Stimulated activated CD8-positive, alpha-beta memory T cell treated with anti-CD3 and anti-CD28 coated beads, Interleukin-7, amount 100 ng/mL, for 48 hours (primary cell): ENCODE measurements at regions not wholly inside any gene's neighbourhood (a gene's known extent, or its start where the extent isn't known, plus 50 kb on each side); places are given as distances from the start of the nearest gene placed in this dataset.
"Not testable (repeated sequence)": the region's sequence is repeated elsewhere in the genome, so short reads cannot be mapped to it uniquely, and the experiment has no call there.

ENCODE experiments used
- DNase-seq, 2 donors: peaks; one replicate each; pipeline ENCODE4 v3.0.0-alpha.2; 2020; ENCODE audit warnings: low read depth in 1 of 2; ENCODE audit errors: extremely low read depth in 1 of 2

GRCh38 chr6:167748458-167749379, 78.0 kb upstream of the AFDN start:
- DNase-seq: no peak

- DNase-seq: no peak
Observed at GRCh38 chr6:167750956-167751358, 75.8 kb upstream of the AFDN start.

DNA sequence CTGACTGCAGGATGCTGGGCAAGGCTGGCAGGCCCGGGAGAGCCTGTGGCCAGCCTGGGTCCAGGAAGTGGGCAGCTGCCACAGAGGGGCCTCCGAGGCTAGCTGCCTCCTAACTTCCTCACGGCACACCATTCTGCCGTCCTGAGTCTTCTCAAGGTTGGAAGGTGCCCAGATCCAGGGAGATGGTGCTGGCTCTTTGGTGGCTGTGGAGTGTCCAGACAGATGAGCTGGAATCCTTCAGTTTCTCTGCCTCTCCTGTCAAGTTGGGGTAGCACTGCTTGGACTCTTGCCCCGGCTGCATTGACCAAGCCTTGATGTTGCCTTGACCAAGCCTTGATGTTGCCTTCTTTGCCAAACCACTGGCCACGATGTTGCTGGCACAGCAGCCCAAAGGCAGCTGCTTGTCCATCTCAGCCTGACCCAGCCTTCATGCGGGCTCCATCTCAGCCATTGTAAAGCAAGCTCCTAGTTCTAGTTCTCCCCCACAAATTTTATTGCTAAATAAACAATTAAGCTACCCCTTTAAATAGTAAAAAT, 75.1 kb upstream of the AFDN start:
- no peak for DNase-seq

DNA sequence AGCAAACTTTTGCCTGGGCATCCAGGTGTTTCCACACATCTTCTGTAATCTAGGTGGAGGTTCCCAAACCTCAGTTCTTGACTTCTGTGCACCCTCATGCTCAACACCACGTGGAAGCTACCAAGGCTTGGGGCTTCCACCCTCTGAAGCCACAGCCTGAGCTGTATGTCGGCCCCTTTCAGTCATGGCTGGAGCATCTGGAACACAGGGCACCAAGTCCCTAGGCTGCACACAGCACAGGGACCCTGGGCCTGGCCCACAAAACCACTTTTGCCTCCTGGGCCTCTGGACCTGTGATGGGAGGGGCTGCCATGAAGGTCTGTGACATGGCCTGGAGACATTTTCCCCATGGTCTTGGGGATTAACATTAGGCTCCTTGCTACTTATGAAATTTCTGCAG, 73.4 kb upstream of the AFDN start:
- not testable (repeated sequence) for DNase-seq

- DNase-seq: no peak
Observed at GRCh38 chr6:167754691-167755090, 72.0 kb upstream of the AFDN start.

DNA sequence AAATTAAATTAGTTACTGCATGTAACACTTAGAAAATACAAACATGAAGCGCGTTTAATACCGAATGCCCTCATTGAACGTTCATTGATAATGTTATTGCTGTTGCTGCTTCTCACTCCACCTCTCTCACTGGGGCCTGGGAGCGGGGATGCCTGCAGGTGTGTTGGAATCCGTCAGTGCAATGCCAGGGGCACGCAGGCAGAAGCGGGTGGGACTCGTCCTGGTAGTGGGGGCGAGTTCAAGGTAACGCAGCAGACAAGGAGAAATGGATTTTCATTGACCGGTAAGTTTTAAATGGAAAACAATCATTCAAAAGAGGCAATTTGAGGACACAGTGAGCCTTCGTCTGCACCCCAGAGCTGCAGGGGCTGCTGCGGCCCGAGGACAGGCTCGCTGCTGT, 71.2 kb upstream of the AFDN start:
- no peak for DNase-seq

- DNase-seq: no peak
Observed at GRCh38 chr6:167756597-167756996, 70.1 kb upstream of the AFDN start.

DNA sequence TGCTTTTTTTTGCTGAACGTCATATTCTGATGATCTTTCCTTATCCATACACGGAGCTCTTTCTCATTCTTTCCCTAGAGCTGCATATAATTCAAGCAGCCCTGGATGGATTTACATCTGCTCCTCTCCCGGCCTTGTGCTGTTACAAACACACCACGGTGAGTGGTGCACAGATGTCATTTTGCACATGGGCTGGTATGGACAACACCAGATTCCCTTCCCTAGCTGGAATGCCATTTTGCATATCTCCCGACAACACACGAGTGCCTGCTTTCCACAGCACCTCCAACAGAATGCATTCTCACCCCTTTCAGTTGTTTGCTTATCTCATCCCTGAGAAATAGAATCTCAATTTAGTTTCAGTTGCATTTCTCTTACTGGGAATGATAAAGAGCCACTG, 69.5 kb upstream of the AFDN start:
- no peak for DNase-seq

DNA sequence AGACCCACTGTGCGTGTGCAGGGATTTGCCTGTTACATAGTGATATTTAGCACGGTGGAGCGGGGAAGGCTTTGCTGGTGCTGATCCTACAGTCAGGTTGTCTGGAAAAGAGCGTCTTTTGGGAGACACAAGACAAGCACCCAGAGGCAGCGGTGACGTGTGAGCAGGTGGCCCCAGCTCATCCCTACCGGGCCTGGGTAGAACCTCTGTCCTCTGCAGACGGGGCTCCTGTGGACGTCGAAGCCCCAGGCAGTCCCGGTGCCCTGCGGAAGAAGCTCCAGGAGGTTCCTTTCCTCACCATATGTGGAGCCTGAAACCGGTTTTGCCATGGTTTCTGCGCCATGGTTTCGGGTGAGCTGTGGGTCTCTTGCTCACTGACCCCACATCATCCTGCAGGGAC, 68.9 kb upstream of the AFDN start:
- DNase-seq: no peak

- DNase-seq: no peak
Observed at GRCh38 chr6:167758309-167759023, 68.2 kb upstream of the AFDN start.

GRCh38 chr6:167759206-167759605, 67.5 kb upstream of the AFDN start:
- DNase-seq: no peak

- DNase-seq: no peak
Observed at GRCh38 chr6:167759912-167760311, 66.8 kb upstream of the AFDN start.

DNA sequence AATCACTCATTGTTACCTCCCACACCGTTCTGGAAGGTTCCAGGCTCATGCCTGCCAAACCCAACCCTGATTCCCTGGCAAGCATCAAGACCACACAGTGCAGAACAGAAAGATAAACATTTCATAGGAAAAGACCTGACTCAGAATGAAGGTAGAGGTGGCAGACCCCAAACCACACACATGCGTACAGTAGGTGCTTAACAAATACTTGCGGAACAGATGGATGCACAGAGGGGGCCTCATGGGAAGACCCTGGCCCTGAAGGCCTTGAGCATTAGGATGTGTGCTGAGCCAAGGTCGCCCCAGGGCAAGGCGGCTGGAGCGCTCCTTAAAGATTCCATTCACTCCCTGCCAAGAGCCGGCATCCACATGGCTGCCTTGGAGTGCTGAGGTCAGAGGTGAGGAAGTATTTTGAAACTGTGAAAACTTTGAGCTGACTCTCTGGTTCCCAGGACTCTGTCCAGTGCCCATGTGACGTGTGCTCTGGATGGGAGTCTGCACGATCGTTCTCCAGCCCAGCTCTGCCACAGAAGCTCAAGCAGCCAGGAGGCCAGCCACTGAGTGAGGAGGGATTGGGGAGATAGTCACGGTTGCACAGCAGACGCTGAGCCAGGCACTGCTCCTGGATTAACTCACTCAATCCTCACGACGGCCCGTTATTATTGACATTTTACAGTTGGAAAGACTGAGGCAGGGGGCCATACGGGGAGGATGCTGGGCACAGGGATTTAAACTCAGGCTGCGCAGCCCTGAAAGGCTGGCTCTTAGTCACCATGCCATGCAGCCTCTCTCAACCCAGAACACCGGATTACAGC, 65.5 kb upstream of the AFDN start:
- DNase-seq: no peak

DNA sequence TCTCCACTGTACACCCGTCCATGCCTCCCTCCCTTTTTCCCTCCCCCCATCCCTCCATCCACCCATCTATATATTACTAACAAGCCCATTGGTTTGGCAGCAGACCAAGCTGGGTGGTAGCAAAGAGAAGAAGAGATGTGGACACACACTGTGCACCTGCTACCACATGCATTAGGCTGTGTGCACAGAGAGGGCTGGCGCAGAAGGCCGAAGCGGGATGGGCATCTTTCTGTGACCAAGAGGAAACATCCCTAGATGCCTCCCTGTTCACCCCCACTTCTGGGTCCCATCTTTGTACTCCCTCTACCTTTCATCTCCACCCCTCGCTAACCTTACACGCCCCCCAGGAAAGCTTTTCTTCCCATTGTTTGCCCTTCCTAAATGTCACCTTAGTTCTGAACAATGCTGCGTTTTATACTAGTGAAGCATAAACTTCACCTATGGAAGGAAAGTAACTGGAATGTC, 64.9 kb upstream of the AFDN start:
- no peak for DNase-seq

GRCh38 chr6:167762259-167762962, 64.3 kb upstream of the AFDN start:
- no peak for DNase-seq

DNA sequence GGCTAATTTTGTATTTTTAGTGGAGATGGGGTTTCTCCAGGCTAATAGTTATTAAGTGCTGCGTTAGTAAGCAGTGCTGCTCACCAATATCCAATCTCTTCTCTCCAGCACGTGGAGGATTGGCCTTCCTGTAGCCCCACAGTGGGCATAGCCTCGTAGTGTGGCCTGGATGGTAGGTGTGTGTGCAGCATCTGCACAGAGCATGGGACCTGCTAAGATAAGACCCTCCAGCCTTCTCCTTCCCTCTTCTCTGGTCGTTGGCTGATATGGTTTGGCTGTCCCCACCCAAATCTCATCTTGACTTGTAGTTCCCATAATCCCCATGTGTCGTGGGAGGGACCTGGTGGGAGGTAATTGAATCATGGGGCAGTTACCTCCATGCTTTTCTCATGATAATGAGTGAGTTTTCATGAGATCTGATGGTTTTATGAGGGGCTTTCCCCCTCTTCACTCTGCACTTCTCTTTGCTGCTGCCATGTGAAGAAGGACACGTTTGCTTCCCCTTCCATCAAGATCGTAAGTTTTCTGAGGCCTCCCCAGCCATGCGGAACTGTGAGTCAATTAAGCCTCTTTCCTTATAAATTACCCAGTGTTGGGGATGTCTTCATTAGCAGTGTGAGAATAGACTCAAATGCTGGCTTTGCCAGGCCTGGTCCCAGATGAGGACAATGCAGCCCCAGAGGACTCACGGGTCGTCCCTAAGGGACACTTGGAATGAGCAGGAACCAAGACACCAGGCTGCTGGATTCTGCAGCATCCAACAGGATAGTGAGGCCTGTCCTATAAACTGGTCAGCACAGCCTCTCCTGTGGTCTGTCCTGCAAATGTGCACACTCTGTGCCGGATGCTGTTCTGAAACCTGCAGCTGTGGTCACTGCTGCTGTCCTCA, 63.4 kb upstream of the AFDN start:
- no peak for DNase-seq

DNA sequence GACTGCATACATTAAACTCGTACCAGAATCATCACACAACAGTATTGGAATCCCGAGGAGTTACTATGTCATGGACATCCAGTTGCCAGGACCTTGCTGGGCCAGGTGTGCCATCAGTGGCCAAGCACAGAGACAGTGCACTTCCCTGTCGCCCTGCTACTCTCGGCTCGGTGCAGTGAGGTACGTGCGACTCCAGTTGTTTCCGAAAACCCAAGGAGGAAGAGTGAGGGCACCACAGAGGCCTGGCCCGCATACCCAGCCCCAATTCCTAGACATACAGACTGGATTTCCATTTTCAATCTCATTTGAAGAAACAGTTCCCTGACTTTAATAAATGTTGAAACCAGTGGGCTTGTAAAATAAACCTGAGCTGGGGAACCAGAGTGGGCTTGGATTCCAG, 62.5 kb upstream of the AFDN start:
- DNase-seq: no peak

GRCh38 chr6:167764713-167765479, 61.8 kb upstream of the AFDN start:
- no peak for DNase-seq
